NOMO-1 treated with DMSO at 0.1 percent for 48 hours (cell line): ENCODE measurements at regions not wholly inside any gene's neighbourhood (a gene's known extent, or its start where the extent isn't known, plus 50 kb on each side); places are given as distances from the start of the nearest gene placed in this dataset.

ENCODE experiments used
- DNase-seq: peaks from one replicate; lab custom pipeline; 2025; ENCODE audit not compliant: unreplicated experiment; lab: John Stamatoyannopoulos, UW

DNA sequence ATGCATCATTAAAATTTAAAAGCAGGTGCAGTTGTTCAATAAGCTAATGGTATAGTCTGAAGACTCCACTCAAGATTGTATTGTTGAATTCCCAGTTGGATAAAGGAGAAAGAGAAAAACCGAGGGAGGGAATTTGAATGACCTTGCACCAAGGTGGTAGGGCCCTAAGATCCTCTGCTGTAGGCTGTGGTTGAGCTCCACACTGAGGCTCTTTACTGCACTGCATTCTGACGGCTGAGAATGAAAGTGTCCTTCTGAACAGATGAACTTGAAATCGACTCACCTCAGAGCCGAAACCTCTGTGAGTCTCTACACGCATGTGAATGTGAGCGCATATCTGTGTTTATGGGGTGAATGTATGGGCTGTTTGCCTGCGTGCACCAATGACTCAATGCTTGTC, 388.9 kb upstream of the DACH1 start:
- peak; percentile 23 for DNase-seq

DNA sequence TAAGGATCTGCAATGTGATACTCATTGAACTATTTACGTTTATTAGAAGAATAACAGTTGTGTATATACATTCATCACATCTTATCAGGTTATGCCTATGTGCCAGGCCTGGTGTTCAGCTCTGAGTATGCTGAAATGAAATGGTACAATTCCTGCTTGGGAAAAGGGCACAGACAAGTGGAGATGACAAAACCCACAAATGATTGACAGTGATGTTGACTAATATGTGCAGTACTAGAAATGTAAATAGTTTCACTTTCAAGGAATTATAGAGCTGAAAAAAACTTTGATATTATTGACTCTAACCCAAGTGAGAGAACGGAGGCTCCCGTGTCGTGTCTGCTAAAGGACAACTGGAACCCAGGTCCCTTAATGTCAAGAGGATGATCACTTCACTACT, 386.8 kb upstream of the DACH1 start:
- DNase-seq, result no peak

DNA sequence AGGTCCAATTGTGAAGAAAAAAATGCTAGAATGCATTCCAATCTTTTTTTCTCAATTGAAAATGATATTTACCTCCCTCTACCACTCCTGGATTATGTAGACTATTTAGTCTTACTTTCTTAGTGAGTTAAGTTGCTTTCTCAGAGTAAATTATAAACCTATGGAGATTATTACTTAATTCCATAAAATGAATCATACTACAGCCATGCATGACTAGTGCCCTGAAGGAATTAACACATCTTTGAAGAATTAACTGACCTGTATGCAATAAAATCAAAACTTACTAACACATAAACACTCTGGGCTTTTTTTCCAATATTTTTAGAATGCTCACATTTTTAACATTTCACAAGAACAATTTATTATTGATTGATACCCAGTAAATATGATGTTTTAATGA, 379.4 kb upstream of the DACH1 start:
- DNase-seq, result no peak

DNA sequence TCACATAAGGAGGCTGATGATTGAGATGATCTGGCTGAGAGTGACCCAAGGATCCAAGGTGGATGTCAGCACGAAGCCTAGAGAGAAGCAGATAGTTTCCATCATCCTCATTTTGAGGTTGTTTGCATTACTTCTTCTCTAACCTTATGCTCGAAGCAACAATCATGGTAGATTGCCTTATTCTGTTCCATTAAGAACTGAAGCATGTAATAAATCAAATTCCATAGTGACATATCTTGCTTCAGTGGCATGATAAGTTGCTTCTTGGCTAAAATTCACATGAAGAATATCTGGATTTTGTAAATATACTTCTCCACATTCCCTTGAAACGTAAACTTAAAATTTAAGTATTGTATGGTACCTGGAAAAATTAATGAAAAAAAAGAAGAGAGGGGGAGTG, 377.8 kb upstream of the DACH1 start:
- DNase-seq, result no peak

DNA sequence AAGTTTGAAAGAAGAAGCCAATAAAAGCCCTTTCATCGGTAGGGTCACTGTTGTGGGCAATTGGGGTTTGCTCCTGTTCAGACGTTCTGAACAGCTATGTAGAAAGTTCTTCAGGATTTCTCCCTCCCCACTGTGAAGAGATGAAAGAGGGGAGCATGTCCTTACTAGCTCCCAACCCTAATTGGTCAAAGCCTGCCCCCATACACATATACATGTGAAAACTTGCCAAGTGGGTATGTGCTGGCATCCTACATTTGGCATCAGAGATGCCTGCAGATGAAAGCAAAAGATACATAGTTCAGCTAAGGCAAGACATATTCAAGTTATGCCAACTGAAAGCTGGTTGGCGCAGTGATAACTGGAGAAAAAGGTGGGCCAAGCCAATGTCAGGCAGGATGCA, 363.1 kb upstream of the DACH1 start:
- no peak for DNase-seq

DNA sequence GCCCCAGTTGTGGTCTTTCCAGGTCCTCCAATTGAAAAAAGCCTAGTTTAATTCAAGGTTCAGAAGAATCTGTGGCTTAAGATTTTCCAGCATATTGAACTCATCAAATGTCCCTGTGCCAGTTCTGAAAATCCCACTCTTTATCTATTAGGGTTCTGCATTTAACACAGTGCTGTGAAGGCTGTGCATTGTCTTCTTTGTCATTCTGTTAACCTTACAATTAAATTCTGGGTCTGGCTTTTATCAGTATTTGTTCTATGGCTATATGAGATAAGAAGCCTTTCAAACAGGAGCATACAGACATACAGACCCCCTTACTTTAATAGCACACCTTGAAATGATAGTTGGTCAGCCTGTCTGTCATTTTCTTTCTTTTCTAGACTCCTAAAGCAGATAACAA, 362.1 kb upstream of the DACH1 start:
- no peak for DNase-seq

DNA sequence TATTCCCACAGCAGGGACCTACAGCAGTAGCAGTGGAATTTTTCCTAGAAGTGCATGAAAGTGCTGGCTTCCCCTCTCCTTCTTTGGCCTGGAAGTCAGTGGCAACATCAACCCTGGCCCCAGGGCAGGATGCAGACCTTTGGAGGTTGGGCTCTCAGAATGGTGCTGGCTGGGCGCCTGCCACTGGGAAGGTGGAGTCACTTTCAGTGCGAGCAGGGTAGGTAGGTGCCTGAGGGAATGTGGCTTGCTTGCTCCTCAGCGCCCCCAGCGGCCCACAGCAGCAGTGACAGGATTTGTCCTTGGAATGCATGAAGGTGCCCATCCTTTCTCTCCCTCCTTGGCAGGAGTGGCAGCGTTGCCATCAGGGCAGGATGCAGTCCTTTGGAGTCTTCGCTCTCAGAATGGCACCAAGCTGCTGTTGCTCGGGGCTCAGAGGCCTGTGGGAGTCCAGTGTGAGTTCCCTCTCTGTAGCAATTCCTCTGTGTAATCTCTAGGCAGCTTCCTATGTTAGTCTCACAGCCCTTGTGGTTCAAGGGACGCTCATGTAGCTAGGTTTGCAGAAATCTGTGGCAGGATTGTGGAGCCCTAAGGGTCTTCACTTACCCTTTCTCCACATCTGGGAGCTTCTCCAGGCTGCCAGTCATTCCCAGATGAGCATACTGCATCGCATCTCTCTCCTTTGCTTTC, 354.4 kb upstream of the DACH1 start:
- peak; percentile 3 for DNase-seq

DNA sequence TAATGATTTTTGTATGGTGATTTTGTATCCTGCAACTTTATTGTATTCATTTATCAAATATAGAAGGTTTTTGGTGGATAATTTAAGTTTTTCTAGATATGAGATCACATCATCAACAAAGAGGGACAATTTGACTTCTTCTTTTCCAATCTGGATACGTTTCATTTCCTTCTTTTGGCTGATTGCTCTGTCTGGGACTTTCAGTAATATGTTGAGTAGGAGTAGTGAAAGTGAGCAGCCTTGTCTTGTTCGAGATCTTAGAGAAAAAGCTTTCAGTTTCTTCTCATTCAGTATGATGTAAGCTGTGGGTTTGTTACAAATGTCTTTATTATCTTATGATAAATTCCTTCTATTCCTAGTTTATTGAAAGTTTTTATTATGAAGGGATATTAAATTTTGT, 352.0 kb upstream of the DACH1 start:
- DNase-seq, result peak; percentile 45

DNA sequence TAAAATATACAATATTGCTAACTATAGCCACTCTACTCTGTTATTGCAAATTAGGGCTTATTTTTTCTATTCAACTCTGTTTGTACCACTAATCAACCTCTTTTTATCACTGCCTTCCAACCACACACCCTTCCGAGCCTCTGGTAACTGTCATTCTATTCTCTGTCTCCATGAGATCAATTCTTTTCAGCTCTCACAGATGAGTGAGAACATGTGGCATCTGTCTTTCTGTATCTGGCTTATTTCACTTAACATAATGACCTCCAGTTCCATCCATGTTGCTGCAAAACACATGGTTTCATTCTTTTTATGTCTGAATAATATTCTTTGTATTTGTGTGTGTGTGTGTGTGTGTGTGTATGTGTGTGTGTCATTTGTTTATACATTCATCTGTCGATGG, 350.1 kb upstream of the DACH1 start:
- no peak for DNase-seq

DNA sequence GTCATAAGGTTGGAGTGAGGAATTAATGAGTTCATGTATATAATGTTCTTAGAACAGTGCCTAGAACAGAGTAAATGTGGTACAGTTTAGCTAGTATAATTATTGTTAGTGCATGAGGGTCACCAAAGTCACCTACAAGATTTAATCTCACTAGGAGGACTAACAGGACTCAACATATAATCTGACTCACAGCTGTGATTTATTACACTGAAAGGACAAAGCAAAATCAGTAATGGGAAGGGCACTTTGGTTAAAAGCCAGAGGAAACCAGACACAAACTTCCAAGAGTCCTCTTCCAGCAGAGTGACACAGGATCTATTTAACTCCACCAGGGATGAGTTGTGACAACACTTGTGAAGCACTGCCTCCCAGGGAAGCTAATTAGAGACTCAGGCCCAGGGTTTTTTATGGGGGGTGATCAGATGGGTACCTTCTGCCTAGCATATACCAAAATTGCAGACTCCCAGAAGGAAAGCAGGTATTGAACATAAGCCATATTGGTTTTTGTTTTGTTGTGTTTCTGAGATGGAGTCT, 341.2 kb upstream of the DACH1 start:
- DNase-seq, result no peak

DNA sequence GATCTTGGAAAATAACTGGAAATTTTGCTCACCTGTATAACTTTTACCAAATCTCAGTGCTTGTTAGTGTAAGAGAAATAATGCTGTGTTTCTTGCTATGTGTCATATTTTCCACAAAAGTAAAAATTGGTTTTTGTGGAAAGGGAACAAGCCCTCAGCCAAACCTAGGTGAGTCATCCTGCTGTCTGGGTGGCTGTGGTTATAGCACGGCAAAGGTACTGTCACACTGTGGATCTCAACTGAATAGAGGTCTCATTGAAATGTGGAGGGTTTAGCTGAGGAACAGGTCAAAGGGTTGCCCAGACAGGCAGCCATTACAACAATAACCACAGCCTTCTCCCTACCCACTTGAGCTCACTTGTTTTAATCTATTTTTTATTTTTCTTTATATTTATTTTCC, 338.8 kb upstream of the DACH1 start:
- no peak for DNase-seq

DNA sequence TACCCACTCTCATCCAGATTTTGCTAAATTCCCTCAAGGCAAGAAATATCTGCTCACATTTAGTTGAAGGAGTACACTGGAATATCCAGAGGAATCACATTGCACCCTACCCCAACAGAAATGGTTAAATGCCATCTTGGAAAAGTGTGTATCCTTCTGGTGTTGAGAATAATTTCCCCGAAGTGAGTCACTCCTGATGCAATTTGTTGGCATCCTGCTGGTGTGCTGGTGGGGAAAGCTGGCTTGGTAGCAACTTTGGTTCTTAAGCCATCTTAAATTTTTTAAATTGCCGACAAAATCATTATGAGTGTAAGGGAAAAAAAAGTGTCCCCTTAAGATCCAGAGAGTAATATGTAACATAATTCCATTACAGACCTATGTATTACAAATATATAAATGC, 337.3 kb upstream of the DACH1 start:
- no peak for DNase-seq

DNA sequence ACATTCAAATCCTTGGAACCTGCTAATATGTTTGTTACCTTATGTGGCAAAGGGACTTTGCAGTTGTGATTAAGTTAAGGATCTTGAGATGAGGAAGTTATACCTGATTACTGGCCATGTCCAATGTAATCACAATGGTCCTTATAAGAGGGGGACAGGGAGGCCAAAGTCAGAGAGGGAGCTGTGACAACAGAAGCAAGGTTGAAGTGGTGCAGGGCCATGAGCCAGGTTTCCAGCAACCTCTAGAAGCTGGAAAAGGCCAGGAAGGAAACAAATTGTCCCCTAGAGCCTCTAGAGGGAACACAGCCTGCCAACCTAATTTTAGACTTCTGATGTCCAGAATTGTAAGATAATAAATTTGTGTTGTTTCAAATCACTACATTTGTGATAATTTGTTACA, 334.7 kb upstream of the DACH1 start:
- DNase-seq, result no peak

DNA sequence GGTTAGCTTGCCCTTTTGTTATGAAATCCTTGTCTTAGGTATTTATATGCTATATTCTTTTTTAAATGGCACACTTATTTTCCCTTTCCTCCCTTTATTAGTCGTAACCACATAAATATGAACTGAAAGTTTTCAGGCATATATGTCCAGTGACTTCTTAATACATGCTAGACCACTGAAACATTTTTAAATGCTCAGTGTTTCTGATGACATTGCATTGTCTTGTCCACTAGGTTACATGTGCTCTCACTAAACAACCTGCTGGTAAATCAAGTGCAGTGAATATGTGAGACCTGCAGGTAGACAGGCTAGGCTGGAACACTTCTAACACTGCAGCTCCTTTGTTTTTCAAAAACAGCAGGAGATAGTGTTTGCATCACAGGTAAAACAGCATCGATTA, 332.6 kb upstream of the DACH1 start:
- DNase-seq, result no peak

DNA sequence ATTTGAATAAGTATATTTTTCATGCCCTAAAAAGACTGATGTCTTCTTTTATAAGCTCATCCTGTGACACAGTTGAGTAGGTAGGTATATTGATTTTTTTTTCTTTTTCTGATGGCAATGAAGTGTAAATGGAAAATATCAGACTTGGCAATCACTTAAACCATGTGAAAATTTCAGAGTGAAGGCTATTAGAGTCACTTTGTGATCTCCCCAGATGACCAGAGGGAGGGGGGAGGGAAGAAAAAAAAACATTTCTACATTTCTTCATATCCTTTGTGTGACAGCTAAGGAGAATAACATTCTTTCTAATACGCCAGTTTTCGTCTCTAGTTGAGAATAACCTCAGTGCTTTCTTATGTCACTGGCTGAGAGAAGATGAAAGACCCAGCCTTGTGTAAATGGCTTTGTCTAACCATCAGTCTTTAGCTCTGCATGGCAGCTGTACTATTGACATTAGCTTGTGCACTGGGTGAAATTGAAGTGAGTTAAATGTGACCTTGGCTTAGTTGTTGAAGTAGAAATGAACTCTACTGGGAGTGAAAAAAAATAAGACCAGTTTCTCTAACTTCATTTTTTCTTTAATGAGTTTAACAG, 332.1 kb upstream of the DACH1 start:
- no peak for DNase-seq

DNA sequence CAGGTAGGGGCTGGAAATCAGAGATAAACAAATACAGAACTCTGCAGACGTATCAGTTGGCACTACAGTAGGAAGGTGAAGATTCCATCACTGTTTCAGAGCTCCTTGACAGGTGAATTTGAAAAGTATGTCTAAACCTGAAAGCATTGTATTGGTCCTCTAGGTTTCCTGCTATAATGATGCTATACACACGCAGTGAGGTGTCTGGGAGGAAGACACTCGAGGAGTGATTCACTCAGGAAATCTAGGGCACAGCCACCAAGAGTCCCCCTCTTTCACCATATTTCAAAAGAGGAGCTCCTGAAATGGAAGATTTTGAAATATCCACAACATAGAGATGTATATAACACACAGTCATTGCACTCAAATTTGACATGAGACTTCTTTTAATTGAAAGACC, 331.0 kb upstream of the DACH1 start:
- peak; percentile 14 for DNase-seq

DNA sequence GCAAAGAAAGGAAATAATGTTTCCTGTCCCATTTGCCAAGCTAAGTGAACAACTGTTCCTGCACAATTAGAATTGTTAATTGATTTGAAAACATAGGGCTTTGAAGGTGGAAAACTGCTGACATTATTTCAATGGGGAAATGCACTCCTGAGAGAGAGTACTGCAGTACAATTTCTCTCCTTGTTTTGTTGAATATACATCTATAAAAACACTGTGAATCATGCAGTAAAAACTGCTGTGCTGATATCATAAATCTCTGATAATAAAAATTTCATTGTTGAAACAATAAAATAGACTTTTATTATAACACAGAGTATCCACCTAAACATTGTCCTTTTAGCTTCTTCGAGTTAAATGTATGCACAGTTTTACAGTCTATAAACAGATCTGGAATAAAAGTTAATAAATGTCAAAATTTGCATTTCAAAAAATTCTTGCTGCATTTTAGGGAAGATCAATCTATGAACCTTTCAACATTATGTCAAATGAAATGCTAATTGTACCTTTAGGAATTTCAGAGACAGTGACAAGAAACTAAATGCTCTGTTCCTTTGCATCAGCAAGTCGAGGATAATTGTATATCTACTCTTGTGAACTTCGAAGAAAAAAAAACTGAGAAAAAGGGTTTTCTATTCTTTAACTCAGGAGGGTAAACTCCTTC, 328.2 kb upstream of the DACH1 start:
- no peak for DNase-seq

DNA sequence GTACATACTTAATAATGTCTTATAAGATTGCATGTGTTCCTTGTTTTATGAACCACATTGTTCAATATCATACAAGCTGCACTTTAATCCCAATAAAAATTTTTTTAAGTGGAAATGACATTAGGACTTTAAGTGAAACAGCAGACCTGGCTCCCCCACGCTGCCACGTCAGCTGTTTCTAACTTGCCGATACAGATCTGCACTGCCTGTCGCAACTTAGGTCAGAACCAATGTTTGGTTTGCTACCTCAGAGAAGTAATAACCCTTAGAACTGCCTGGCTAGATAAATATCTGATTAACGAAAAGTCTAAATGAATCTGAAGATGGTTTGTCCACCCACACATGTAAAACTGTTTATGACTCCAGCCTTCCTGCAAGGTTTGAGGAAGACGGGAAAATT, 327.5 kb upstream of the DACH1 start:
- DNase-seq, result no peak

DNA sequence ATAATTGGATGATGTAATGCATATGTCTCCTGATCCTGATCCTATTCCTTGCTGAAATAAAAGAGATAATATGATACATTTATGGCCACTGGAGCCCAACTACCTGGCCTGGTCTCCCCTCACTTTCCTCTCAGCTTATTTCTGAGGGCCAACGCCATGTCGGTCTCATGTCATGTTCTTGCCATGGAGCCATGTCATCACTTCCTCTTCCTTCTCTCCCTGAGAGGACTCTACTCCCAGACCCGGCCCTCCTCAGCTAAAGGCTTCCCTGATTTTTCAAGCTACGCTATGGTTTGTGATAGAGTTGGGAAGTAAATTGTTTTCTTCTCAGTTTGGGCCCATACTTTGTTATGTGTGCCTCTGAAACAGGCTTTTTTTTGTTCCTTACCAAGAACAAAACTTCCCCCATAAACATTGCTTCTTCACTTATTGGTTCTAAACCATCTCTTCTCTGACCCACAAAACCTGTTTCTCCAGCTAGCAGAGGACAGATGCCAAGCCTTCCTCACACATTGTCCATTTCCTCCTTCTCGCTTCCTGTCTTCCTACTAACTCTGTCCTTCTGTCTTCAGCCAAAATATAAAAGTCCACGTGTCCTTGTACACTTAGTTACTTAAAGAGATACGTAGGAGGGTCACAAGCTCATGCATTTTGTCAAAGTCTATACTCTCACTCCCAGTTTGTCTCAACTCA, 319.9 kb upstream of the DACH1 start:
- no peak for DNase-seq

DNA sequence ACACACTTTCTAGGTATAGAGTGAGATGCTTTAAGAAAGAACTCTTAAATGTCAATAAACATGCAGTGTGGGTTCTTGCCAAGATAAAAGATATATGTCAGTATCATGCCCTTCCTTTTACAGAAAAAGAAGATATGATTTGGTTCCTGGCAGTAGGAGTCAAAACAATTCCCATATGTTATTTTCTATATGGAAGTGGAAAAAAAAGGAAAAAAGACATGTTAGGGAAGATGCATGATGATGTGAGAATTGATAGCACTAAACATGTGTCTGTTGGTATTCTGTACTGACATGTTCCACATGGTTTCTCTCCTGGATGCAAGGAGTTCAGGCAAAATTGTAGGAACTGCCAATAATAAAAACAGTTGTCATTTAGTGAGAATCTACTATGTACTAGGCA, 318.8 kb upstream of the DACH1 start:
- no peak for DNase-seq

DNA sequence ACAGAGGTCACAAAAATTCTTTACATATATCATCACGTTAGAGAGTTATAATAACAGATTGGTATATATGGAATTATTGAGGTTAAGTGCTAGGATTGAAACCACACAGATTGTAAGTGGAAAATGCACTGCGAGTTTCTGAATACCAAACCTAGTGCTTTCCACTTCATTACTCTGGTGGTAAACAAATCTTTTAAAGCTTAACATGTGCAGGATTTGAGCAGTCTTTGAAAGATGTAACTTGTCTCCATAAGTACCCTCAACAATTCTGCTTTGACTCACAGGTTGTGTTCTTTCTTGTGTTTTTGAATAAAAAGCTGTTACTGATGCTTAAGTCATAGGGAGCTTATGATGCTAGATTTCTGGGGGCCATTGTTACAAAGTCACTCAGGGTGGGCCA, 314.7 kb upstream of the DACH1 start:
- DNase-seq, result no peak
